Epithelial cell of proximal tubule (primary cell): ENCODE measurements at regions not wholly inside any gene's neighbourhood (a gene's known extent, or its start where the extent isn't known, plus 50 kb on each side); places are given as distances from the start of the nearest gene placed in this dataset.

Experiments
- DNase-seq: peaks from one replicate; pipeline ENCODE4 v3.0.0-alpha.2; 2011; ENCODE audit warnings: low read depth
- H3K4me3 ChIP-seq: 2 replicates; pipeline ENCODE4 v1.5.1; 2011; ENCODE audit warnings: low read depth, mild to moderate bottlenecking, low read length
- CTCF ChIP-seq: conservative IDR thresholded peaks from 2 replicates; pipeline ENCODE4 v1.5.1; 2012; ENCODE audit warnings: low read depth, mild to moderate bottlenecking, low read length

GRCh38 chr12:34390846-34391700 lies 368.8 kb downstream of the ALG10 start:
- TF ChIP-seq CTCF, result no peak
- DNase-seq, result no peak
- H3K4me3 ChIP-seq, result no peak overlapping the region

- no peak for DNase-seq
- no peak overlapping the region for H3K4me3 ChIP-seq
- TF ChIP-seq CTCF, result no peak
Observed at GRCh38 chr12:34391771-34392581, 369.7 kb downstream of the ALG10 start.

GRCh38 chr12:34392741-34393085 lies 370.4 kb downstream of the ALG10 start:
- TF ChIP-seq CTCF, result no peak
- no peak overlapping the region for H3K4me3 ChIP-seq
- no peak for DNase-seq

DNA sequence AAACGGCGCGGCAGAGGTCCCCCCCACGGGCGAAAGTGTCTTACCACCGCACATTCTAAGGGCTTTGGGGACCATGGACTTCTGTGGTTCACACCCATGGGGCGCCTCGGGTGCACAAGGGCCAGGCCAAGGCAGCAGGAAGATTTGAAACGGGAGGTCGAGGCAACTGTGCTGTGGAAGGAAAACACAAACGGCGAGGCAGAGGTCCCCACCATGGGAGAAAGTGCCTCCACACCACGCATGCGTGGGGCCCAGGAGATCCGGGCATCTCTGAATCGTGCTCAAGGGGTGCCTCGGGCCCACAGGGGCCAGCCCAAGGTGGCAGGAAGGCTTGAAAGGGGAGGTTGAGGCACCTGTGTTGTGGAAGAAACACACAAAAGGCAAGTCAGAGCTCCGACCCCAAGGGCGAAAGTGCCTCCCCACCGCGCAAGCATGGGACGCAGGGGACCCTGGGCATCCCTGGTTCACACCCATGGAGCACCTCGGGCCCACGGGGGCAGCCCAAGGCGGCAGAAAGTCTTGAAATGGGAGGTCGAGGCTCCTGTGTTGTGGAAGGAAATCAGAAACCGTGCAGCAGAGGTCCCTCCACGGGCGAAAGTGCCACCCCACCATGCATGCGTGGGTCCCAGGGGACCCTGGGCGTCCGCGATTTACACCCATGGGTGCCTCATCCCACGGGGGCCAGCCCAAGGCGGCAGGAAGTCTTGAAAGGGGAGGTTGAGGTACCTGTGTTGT lies 371.0 kb downstream of the ALG10 start:
- no peak for TF ChIP-seq CTCF
- no peak overlapping the region for H3K4me3 ChIP-seq
- no peak for DNase-seq

DNA sequence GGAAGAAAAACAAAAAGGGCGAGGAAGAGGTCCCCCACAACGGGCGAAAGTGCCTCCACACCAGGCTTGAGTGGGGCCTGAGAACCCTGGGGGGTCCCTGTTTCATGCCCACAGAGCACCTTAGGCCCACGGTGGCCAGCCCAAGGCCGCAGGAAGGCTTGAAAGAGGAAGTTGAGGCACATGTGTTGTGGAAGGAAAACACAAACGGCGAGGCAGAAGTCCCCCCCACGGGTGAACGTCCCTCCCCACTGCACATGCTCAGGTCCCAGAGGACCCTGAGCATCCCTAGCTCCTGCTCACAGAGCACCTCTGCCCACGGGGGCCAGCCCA lies 371.5 kb downstream of the ALG10 start:
- no peak overlapping the region for H3K4me3 ChIP-seq
- DNase-seq, result no peak
- no peak for TF ChIP-seq CTCF

- DNase-seq, result no peak
- TF ChIP-seq CTCF, result no peak
- H3K4me3 ChIP-seq, result no peak overlapping the region
Observed at GRCh38 chr12:34394211-34395055, 372.1 kb downstream of the ALG10 start.
